PC-3 (cell line): ENCODE measurements at regions not wholly inside any gene's neighbourhood (a gene's known extent, or its start where the extent isn't known, plus 50 kb on each side); places are given as distances from the start of the nearest gene placed in this dataset.
"Not testable (repeated sequence)": the region's sequence is repeated elsewhere in the genome, so short reads cannot be mapped to it uniquely, and the experiment has no call there.

Experiments
- ATAC-seq: fragments of 200-7000 bp; cut with Tn5 transposase; 2 replicates; pipeline ENCODE4 v1.9.1; 2020; ENCODE audit warnings: mild to moderate bottlenecking, moderate library complexity
- BruUV-seq: library from RNA; stranded (reverse); fragments of 400-500 nt; replicated peaks from 2 replicates; lab custom pipeline; 2021; lab: Mats Ljungman, UMichigan
- CTCF ChIA-PET: fragments of 300-600 bp; sonication (Branson Sonifier 250); formaldehyde crosslinking; loops from one replicate; lab custom pipeline; 2022; ENCODE audit warnings: antibody characterized with exemption; lab: Charles Lee
- POLR2A ChIA-PET: fragments of 300-600 bp; sonication (Branson Sonifier 250); formaldehyde crosslinking; loops from one replicate; lab custom pipeline; 2022; ENCODE audit warnings: antibody characterized with exemption; ENCODE audit not compliant: unreplicated experiment; lab: Charles Lee
- DNase-seq: peaks from one replicate; pipeline ENCODE4 v3.0.0-alpha.2; 2015
- H2AFZ ChIP-seq: fragments of 300-600 bp; sonication (generic); 2 replicates; pipeline ENCODE4 v1.6.0; 2016; ENCODE audit warnings: antibody characterized with exemption, low read length
- H3F3A ChIP-seq: fragments of 300-600 bp; sonication (generic); one replicate; pipeline ENCODE4 v1.6.0; 2017; ENCODE audit warnings: antibody characterized with exemption, low read length, control low read depth, mild to moderate bottlenecking; ENCODE audit not compliant: unreplicated experiment
- H3K27ac ChIP-seq: fragments of 300-600 bp; sonication (generic); 2 replicates; pipeline ENCODE4 v1.5.1; 2016; ENCODE audit warnings: mild to moderate bottlenecking, low read length
- H3K27me3 ChIP-seq: fragments of 300-600 bp; sonication (generic); 2 replicates; pipeline ENCODE4 v1.6.1; 2016; ENCODE audit warnings: low read length, mixed read lengths
- H3K36me3 ChIP-seq: fragments of 300-600 bp; sonication (generic); 2 replicates; pipeline ENCODE4 v1.6.1; 2016; ENCODE audit warnings: low read depth, mixed run types, low read length, mixed read lengths
- H3K4me1 ChIP-seq: fragments of 300-600 bp; sonication (generic); 2 replicates; pipeline ENCODE4 v1.5.1; 2016; ENCODE audit warnings: low read length; ENCODE audit not compliant: insufficient read depth
- H3K4me2 ChIP-seq: fragments of 300-600 bp; sonication (generic); 2 replicates; pipeline ENCODE4 v1.6.0; 2016; ENCODE audit warnings: low read length
- H3K4me3 ChIP-seq: fragments of 300-600 bp; sonication (generic); 2 replicates; pipeline ENCODE4 v1.5.1; 2016; ENCODE audit warnings: mild to moderate bottlenecking, low read length, mixed read lengths
- H3K79me2 ChIP-seq: fragments of 300-600 bp; sonication (generic); 2 replicates; pipeline ENCODE4 v1.6.1; 2017; ENCODE audit warnings: low read length, mixed read lengths
- H3K9ac ChIP-seq: fragments of 300-600 bp; sonication (generic); 2 replicates; pipeline ENCODE4 v1.6.0; 2016; ENCODE audit warnings: mild to moderate bottlenecking, low read length
- H3K9me2 ChIP-seq: fragments of 300-600 bp; sonication (generic); replicated peaks from 2 replicates; pipeline ENCODE4 v1.6.1; 2016; ENCODE audit warnings: mixed run types, low read length, mixed read lengths
- H3K9me3 ChIP-seq: fragments of 300-600 bp; sonication (generic); 2 replicates; pipeline ENCODE4 v1.6.1; 2016; ENCODE audit warnings: low read length, mixed read lengths
- H4K20me1 ChIP-seq: fragments of 300-600 bp; sonication (generic); 2 replicates; pipeline ENCODE4 v1.6.1; 2016; ENCODE audit warnings: low read length, mixed read lengths
- EZH2 ChIP-seq: fragments of 300-600 bp; sonication (generic); IDR thresholded peaks from one replicate; pipeline ENCODE4 v1.6.1; 2017; ENCODE audit warnings: antibody characterized with exemption, mild to moderate bottlenecking, low read length; ENCODE audit not compliant: unreplicated experiment
- EZH2phosphoT487 ChIP-seq: fragments of 300-600 bp; sonication (generic); IDR thresholded peaks from 2 replicates; pipeline ENCODE4 v1.6.1; 2018; ENCODE audit warnings: mild to moderate bottlenecking, antibody characterized with exemption, low read length, borderline replicate concordance
- intact Hi-C: fragments of 100-400 bp; cut with micrococcal nuclease; formaldehyde crosslinking; loops from 2 replicates; pipeline ENCODE4 v1.9.0; 2023
- TF ChIP-seq, protein P1 (sequence below): fragments of 300-600 bp; sonication (generic); conservative IDR thresholded peaks from 2 replicates; pipeline ENCODE4 v1.5.1; 2017; ENCODE audit warnings: antibody characterized with exemption, low read depth, mild to moderate bottlenecking, low read length

DNA sequence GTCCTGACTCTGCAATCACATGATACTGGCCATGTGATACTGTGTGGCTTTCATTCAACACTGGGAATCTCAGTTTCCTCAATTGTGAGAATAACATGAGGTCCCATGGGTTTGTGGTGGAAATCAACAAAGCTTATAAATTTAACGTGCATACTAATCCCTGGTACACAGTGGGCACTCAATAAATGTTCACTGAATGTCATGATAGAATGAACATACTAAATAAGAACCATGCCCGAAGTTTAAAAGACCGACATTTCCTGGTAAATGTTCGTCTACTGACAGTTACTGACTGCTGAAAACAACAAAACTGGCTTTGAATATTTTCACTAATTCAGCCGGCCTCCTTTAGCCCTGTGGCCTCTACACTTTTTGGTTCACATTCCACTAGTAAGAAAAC is 62.3 kb upstream of the CCT8L2 start:
- no peaks in the 10 kb centered on the region for H3K9me3 ChIP-seq
- no peak overlapping the region for H3K4me2 ChIP-seq
- ChIA-PET CTCF (no interaction called here), POLR2A (no interaction called here)
- H3K4me3 ChIP-seq, result no peak overlapping the region
- no peaks in the 10 kb centered on the region for H3F3A ChIP-seq
- ATAC-seq, result no peak
- intact Hi-C loops, result no loop called here
- H3K79me2 ChIP-seq, result no peaks in the 10 kb centered on the region
- H4K20me1 ChIP-seq, result no peaks in the 10 kb centered on the region
- H3K27ac ChIP-seq, result no peak overlapping the region
- H3K9ac ChIP-seq, result no peak overlapping the region
- H3K4me1 ChIP-seq, result no peaks in the 10 kb centered on the region
- H2AFZ ChIP-seq, result no peak overlapping the region
- H3K36me3 ChIP-seq, result no peaks in the 10 kb centered on the region
- no peaks in the 10 kb centered on the region for H3K27me3 ChIP-seq
- TF ChIP-seq, protein P1, sequence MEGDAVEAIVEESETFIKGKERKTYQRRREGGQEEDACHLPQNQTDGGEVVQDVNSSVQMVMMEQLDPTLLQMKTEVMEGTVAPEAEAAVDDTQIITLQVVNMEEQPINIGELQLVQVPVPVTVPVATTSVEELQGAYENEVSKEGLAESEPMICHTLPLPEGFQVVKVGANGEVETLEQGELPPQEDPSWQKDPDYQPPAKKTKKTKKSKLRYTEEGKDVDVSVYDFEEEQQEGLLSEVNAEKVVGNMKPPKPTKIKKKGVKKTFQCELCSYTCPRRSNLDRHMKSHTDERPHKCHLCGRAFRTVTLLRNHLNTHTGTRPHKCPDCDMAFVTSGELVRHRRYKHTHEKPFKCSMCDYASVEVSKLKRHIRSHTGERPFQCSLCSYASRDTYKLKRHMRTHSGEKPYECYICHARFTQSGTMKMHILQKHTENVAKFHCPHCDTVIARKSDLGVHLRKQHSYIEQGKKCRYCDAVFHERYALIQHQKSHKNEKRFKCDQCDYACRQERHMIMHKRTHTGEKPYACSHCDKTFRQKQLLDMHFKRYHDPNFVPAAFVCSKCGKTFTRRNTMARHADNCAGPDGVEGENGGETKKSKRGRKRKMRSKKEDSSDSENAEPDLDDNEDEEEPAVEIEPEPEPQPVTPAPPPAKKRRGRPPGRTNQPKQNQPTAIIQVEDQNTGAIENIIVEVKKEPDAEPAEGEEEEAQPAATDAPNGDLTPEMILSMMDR, result no peak
- TF ChIP-seq EZH2, result no peak
- no peak for TF ChIP-seq EZH2phosphoT487
- DNase-seq, result no peak
- H3K9me2 ChIP-seq, result no peaks in the 10 kb centered on the region
- BruUV-seq, result no TSS peak

DNA sequence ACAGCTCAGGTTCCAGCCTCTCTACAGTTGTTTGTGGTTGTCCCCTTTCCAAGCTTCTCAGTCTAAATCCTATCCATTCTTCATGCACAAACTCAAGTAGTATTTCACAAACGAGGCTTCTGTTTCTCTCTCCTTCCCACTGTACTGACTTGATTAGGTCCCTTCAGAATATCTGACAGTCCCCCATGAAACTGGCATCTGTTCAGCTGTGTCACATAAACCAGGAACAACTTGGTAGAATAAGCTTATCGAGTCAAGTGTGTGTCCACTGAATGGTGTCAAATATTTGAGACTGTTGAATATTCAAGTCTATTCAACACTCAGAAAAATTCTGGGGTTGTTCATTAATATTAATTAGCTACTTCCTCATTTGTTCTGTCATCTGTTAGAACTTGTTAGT is 61.7 kb upstream of the CCT8L2 start:
- H3K9me2 ChIP-seq, H3F3A ChIP-seq, H3K9me3 ChIP-seq, H3K9ac ChIP-seq, ATAC-seq, H3K27me3 ChIP-seq, DNase-seq, H3K36me3 ChIP-seq, CTCF ChIA-PET, POLR2A ChIA-PET, H2AFZ ChIP-seq, H4K20me1 ChIP-seq, H3K4me1 ChIP-seq, BruUV-seq, H3K27ac ChIP-seq, H3K79me2 ChIP-seq, intact Hi-C loops, H3K4me3 ChIP-seq, H3K4me2 ChIP-seq: not testable (repeated sequence)

DNA sequence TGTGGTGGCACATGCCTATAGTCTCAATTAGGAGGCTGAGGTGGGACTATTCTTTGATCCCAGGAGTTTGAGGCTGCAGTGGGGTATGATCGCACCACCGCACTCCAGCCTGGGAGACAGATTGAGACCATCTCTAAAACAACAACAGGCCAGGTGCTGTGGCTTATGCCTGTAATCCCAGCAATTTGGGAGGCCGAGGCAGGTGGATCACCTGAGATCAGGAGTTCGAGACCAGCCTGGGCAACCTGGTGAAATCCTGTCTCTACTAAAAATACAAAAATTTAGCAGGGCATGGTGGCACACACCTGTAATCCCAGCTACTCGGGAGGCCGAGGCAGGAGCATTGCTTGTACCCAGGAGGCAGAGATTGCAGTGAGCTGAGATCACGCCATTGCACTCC is 60.6 kb upstream of the CCT8L2 start:
- H3K4me2 ChIP-seq, intact Hi-C loops, H4K20me1 ChIP-seq, BruUV-seq, POLR2A ChIA-PET, H3K27me3 ChIP-seq, DNase-seq, H3K9me2 ChIP-seq, H3K4me3 ChIP-seq, H3K4me1 ChIP-seq, H3F3A ChIP-seq, H3K9ac ChIP-seq, ATAC-seq, H3K27ac ChIP-seq, CTCF ChIA-PET, H3K36me3 ChIP-seq, H2AFZ ChIP-seq, H3K79me2 ChIP-seq, H3K9me3 ChIP-seq: not testable (repeated sequence)

DNA sequence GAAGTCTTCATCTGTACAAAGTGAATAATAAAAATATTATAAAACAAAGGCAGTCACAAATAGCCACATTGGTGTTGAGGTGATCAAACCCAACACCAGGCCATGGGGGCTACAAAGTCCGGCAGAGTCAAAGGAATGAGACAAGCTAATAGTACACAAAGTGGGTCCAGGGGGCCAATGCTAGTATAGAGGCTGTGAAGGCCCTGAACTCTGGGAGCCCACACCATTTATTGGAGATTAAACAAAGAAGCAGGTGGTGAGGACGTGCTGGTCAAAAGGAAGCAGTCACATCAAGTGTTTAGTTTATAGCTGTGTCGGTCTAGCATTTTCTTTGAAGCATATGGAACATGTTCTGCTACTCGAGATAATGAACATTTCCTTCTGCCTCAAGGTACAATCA is 58.6 kb upstream of the CCT8L2 start:
- Histone ChIP-seq H3K9me2 (no peaks in the 10 kb centered on the region), H3K4me2 (no peak overlapping the region), H3F3A (no peaks in the 10 kb centered on the region), H3K9ac (no peak overlapping the region), H3K79me2 (no peaks in the 10 kb centered on the region), H3K9me3 (no peaks in the 10 kb centered on the region), H3K4me3 (no peak overlapping the region), H3K4me1 (no peaks in the 10 kb centered on the region), H3K27me3 (no peaks in the 10 kb centered on the region), H3K36me3 (no peaks in the 10 kb centered on the region), H4K20me1 (no peaks in the 10 kb centered on the region), H3K27ac (no peak overlapping the region), H2AFZ (no peak overlapping the region)
- intact Hi-C loops, result no loop called here
- ATAC-seq (no peak), DNase-seq (no peak)
- TF ChIP-seq EZH2phosphoT487, result no peak
- TF ChIP-seq, protein P1, result no peak
- CTCF ChIA-PET, result no interaction called here
- no TSS peak for BruUV-seq
- POLR2A ChIA-PET, result no interaction called here
